ENCODE measurements at regions not wholly inside any gene's neighbourhood (a gene's known extent, or its start where the extent isn't known, plus 50 kb on each side); places are given as distances from the start of the nearest gene placed in this dataset.

DNA sequence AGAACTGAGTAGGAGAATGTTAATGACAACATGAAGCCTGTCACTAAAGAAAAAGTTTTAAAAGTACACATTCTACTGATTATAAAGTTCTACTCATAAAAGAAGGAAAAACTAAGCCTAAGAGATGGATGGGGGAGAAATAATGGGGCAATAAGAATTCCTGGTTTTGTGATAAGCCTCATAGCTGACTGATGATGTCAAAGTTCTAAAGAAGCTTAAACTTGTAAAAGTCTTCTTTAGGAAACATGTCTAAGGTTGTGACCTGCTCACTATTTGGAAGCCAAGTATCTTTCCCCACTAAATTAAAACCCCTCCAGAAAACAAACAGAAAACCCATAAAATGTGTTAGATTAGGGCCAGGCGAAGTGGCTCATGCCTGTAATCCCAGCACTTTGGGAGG lies 232.9 kb upstream of the GIMD1 start:
- no peak overlapping the region for H2AFZ ChIP-seq
- H3K9me2 ChIP-seq (ENCODE audit: insufficient read depth) = no peaks in the 10 kb centered on the region; the same call in 1 of the 2 replicates
- no peak for DNase-seq (ENCODE audit: low spot score)
- H3K79me2 ChIP-seq (replicated peaks; ENCODE audit: insufficient read depth) = no peaks in the 10 kb centered on the region
- no peak for ATAC-seq
- H3K36me3 ChIP-seq (ENCODE audit: insufficient read depth) = no peaks in the 10 kb centered on the region
- TF ChIP-seq, protein P1, sequence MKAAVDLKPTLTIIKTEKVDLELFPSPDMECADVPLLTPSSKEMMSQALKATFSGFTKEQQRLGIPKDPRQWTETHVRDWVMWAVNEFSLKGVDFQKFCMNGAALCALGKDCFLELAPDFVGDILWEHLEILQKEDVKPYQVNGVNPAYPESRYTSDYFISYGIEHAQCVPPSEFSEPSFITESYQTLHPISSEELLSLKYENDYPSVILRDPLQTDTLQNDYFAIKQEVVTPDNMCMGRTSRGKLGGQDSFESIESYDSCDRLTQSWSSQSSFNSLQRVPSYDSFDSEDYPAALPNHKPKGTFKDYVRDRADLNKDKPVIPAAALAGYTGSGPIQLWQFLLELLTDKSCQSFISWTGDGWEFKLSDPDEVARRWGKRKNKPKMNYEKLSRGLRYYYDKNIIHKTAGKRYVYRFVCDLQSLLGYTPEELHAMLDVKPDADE (IDR thresholded peaks at IDR 0.05) = no peak
- TF ChIP-seq, protein P2, sequence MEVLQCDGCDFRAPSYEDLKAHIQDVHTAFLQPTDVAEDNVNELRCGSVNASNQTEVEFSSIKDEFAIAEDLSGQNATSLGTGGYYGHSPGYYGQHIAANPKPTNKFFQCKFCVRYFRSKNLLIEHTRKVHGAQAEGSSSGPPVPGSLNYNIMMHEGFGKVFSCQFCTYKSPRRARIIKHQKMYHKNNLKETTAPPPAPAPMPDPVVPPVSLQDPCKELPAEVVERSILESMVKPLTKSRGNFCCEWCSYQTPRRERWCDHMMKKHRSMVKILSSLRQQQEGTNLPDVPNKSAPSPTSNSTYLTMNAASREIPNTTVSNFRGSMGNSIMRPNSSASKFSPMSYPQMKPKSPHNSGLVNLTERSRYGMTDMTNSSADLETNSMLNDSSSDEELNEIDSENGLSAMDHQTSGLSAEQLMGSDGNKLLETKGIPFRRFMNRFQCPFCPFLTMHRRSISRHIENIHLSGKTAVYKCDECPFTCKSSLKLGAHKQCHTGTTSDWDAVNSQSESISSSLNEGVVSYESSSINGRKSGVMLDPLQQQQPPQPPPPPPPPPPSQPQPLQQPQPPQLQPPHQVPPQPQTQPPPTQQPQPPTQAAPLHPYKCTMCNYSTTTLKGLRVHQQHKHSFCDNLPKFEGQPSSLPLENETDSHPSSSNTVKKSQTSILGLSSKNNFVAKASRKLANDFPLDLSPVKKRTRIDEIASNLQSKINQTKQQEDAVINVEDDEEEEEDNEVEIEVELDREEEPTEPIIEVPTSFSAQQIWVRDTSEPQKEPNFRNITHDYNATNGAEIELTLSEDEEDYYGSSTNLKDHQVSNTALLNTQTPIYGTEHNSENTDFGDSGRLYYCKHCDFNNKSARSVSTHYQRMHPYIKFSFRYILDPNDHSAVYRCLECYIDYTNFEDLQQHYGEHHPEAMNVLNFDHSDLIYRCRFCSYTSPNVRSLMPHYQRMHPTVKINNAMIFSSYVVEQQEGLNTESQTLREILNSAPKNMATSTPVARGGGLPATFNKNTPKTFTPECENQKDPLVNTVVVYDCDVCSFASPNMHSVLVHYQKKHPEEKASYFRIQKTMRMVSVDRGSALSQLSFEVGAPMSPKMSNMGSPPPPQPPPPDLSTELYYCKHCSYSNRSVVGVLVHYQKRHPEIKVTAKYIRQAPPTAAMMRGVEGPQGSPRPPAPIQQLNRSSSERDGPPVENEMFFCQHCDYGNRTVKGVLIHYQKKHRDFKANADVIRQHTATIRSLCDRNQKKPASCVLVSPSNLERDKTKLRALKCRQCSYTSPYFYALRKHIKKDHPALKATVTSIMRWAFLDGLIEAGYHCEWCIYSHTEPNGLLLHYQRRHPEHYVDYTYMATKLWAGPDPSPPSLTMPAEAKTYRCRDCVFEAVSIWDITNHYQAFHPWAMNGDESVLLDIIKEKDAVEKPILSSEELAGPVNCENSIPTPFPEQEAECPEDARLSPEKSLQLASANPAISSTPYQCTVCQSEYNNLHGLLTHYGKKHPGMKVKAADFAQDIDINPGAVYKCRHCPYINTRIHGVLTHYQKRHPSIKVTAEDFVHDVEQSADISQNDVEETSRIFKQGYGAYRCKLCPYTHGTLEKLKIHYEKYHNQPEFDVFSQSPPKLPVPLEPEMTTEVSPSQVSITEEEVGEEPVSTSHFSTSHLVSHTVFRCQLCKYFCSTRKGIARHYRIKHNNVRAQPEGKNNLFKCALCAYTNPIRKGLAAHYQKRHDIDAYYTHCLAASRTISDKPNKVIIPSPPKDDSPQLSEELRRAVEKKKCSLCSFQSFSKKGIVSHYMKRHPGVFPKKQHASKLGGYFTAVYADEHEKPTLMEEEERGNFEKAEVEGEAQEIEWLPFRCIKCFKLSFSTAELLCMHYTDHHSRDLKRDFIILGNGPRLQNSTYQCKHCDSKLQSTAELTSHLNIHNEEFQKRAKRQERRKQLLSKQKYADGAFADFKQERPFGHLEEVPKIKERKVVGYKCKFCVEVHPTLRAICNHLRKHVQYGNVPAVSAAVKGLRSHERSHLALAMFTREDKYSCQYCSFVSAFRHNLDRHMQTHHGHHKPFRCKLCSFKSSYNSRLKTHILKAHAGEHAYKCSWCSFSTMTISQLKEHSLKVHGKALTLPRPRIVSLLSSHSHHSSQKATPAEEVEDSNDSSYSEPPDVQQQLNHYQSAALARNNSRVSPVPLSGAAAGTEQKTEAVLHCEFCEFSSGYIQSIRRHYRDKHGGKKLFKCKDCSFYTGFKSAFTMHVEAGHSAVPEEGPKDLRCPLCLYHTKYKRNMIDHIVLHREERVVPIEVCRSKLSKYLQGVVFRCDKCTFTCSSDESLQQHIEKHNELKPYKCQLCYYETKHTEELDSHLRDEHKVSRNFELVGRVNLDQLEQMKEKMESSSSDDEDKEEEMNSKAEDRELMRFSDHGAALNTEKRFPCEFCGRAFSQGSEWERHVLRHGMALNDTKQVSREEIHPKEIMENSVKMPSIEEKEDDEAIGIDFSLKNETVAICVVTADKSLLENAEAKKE (CRISPR knock-in tag; IDR thresholded peaks at IDR 0.05) = no peak
- TF ChIP-seq, protein P3, sequence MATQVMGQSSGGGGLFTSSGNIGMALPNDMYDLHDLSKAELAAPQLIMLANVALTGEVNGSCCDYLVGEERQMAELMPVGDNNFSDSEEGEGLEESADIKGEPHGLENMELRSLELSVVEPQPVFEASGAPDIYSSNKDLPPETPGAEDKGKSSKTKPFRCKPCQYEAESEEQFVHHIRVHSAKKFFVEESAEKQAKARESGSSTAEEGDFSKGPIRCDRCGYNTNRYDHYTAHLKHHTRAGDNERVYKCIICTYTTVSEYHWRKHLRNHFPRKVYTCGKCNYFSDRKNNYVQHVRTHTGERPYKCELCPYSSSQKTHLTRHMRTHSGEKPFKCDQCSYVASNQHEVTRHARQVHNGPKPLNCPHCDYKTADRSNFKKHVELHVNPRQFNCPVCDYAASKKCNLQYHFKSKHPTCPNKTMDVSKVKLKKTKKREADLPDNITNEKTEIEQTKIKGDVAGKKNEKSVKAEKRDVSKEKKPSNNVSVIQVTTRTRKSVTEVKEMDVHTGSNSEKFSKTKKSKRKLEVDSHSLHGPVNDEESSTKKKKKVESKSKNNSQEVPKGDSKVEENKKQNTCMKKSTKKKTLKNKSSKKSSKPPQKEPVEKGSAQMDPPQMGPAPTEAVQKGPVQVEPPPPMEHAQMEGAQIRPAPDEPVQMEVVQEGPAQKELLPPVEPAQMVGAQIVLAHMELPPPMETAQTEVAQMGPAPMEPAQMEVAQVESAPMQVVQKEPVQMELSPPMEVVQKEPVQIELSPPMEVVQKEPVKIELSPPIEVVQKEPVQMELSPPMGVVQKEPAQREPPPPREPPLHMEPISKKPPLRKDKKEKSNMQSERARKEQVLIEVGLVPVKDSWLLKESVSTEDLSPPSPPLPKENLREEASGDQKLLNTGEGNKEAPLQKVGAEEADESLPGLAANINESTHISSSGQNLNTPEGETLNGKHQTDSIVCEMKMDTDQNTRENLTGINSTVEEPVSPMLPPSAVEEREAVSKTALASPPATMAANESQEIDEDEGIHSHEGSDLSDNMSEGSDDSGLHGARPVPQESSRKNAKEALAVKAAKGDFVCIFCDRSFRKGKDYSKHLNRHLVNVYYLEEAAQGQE (IDR thresholded peaks at IDR 0.05; ENCODE audit: unreplicated experiment) = no peak
- TF ChIP-seq, protein P4, sequence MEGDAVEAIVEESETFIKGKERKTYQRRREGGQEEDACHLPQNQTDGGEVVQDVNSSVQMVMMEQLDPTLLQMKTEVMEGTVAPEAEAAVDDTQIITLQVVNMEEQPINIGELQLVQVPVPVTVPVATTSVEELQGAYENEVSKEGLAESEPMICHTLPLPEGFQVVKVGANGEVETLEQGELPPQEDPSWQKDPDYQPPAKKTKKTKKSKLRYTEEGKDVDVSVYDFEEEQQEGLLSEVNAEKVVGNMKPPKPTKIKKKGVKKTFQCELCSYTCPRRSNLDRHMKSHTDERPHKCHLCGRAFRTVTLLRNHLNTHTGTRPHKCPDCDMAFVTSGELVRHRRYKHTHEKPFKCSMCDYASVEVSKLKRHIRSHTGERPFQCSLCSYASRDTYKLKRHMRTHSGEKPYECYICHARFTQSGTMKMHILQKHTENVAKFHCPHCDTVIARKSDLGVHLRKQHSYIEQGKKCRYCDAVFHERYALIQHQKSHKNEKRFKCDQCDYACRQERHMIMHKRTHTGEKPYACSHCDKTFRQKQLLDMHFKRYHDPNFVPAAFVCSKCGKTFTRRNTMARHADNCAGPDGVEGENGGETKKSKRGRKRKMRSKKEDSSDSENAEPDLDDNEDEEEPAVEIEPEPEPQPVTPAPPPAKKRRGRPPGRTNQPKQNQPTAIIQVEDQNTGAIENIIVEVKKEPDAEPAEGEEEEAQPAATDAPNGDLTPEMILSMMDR (conservative IDR thresholded peaks at IDR 0.05; ENCODE audit: low read depth in 2 of 2) = no peak
- Mint-ChIP-seq H3K4me3 (no peak overlapping the region), H3K4me1 (no peaks in the 10 kb centered on the region), H3K9me3 (peaks cover 7% of the 10 kb centered on the region; the same call in 1 of the 3 replicates), H3K27ac (no peak overlapping the region), H3K27me3 (ENCODE audit: insufficient read depth, low read depth, poor library complexity) (peaks cover 2% of the 10 kb centered on the region), H3K36me3 (ENCODE audit: low read depth) (no peaks in the 10 kb centered on the region)
- no peak overlapping the region for H3K4me2 ChIP-seq
- H3K27ac ChIP-seq (ENCODE audit: low read depth) = no peak overlapping the region
- no peaks in the 10 kb centered on the region for H3F3A ChIP-seq (replicated peaks; ENCODE audit: low read depth)
- H3K4me3 ChIP-seq = no peak overlapping the region
- no peaks in the 10 kb centered on the region for H3K27me3 ChIP-seq (ENCODE audit: insufficient read depth)
- H4K20me1 ChIP-seq (replicated peaks; ENCODE audit: insufficient read depth) = no peaks in the 10 kb centered on the region
- H3K4me1 ChIP-seq (ENCODE audit: insufficient read depth) = no peaks in the 10 kb centered on the region

Data from GM23338 (cell line).